Duodenal mucosa (tissue), 2 donors: ENCODE measurements at regions not wholly inside any gene's neighbourhood (a gene's known extent, or its start where the extent isn't known, plus 50 kb on each side); places are given as distances from the start of the nearest gene placed in this dataset.

Experiments
- H3K27ac ChIP-seq: one replicate; pipeline ENCODE4 v1.7.0; 2013; ENCODE audit warnings: low read depth, low read length
- H3K27me3 ChIP-seq, 2 donors: one replicate each; pipeline ENCODE4 v1.7.0; 2013; ENCODE audit warnings: low read length in 2 of 2, control low read depth in 1 of 2; ENCODE audit not compliant: insufficient read depth in 2 of 2, control insufficient read depth in 1 of 2
- H3K36me3 ChIP-seq, 2 donors: one replicate each; pipeline ENCODE4 v1.7.0; 2013; ENCODE audit warnings: low read length in 2 of 2, control low read depth in 1 of 2; ENCODE audit not compliant: insufficient read depth in 2 of 2, control insufficient read depth in 1 of 2
- H3K4me1 ChIP-seq, 2 donors: one replicate each; pipeline ENCODE4 v1.7.0; 2013; ENCODE audit warnings: low read length in 2 of 2, control low read depth in 1 of 2; ENCODE audit not compliant: insufficient read depth in 2 of 2, control insufficient read depth in 1 of 2
- H3K4me3 ChIP-seq, 2 donors: one replicate each; pipeline ENCODE4 v1.7.0; 2013; ENCODE audit warnings: low read length in 2 of 2, low read depth in 1 of 2
- H3K9ac ChIP-seq, 2 donors: one replicate each; pipeline ENCODE4 v1.7.0; 2013; ENCODE audit warnings: low read length in 2 of 2, low read depth in 1 of 2
- H3K9me3 ChIP-seq, 2 donors: one replicate each; pipeline ENCODE4 v1.7.0; 2013; ENCODE audit warnings: low read length in 2 of 2, control low read depth in 1 of 2; ENCODE audit not compliant: control insufficient read depth in 1 of 2

DNA sequence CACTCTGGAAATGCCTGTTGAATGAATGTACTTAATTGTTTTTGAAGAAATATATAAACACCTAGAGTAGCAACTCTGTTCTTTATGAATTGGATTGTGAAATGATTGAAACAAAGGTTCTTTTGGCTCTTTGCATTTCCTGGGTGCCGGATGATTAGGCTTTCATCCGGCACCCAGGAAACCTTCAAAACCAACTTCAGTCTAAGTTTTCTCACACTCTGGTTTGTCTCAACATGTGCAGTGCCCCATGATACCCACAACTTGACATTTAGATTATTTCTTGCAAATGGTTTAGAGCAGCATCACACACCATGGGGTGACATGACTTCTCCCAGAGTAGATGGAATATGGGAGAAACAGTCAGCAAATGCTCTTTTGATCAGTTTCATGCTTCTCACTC is 354.9 kb downstream of the BARHL2 start:
- Histone ChIP-seq H3K9me3 (no peaks in the 10 kb centered on the region), H3K36me3 (no peaks in the 10 kb centered on the region), H3K9ac (no peak overlapping the region), H3K4me3 (no peak overlapping the region), H3K4me1 (no peaks in the 10 kb centered on the region), H3K27me3 (no peaks in the 10 kb centered on the region), H3K27ac (no peak overlapping the region)

DNA sequence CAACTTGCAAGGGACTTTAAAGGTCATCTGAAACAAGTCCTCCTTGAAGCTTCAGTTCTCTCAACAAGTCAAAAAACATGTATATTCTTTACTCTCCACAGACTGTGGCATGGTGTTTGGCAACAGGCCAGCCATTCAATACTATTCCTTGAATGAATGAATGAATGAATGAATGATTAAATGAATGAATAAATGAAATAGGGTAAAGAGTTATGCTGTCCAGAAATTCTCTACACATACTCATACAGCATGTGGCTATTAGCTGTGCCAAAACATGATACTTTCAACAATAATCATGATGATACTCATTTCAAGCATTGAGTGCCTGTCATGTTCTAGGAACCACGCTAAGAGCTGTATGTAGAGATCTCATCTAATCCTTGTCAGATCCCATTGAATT is 356.1 kb downstream of the BARHL2 start:
- Histone ChIP-seq H3K9ac (no peak overlapping the region), H3K9me3 (no peaks in the 10 kb centered on the region), H3K4me3 (no peak overlapping the region), H3K27me3 (no peaks in the 10 kb centered on the region), H3K4me1 (no peaks in the 10 kb centered on the region), H3K27ac (no peak overlapping the region), H3K36me3 (no peaks in the 10 kb centered on the region)

DNA sequence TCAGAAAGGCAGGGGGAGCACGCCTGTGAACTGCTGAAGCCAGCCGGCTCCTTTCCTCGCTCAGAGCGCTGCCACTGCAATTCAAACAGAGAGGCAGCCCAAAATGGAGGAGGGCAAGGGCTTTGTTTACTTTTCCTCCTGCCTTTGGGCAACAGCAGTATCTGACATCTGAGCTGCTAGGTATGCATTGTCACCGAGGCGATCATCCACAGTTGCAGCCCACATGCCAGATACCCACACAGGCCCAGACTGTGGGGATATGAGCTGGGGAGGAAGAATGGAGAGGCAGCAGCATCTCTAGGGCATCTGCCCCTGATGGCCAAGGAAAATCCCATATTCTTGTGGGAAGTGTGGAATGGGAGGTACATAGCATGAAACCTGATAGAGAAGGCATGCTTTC is 357.1 kb downstream of the BARHL2 start:
- Histone ChIP-seq H3K4me1 (no peaks in the 10 kb centered on the region), H3K9me3 (no peaks in the 10 kb centered on the region), H3K27ac (no peak overlapping the region), H3K9ac (no peak overlapping the region), H3K27me3 (no peaks in the 10 kb centered on the region), H3K4me3 (no peak overlapping the region), H3K36me3 (no peaks in the 10 kb centered on the region)

DNA sequence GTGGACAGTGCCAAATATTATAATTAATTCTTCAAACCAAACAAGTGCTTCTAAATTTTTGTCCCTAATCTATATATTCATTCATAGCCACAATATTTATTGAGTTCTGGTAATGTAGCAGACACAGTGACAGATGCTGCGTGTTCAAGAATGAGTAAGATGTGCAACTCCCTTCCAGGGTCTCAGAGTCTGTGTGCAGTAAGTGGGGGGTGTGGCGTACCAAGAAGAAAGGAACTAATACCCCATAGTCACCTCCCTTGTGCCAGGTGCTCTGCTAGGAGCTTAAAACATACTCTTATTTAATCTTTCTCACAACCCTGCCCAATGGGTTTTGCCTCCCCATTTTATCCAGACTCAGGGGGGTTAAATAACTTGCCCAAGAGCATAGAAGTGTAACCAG is 358.7 kb downstream of the BARHL2 start:
- Histone ChIP-seq H3K36me3 (no peaks in the 10 kb centered on the region), H3K4me1 (no peaks in the 10 kb centered on the region), H3K27ac (no peak overlapping the region), H3K4me3 (no peak overlapping the region), H3K27me3 (no peaks in the 10 kb centered on the region), H3K9ac (no peak overlapping the region), H3K9me3 (no peaks in the 10 kb centered on the region)

GRCh38 chr1:90357995-90358394 is 359.1 kb downstream of the BARHL2 start:
- Histone ChIP-seq H3K36me3 (no peaks in the 10 kb centered on the region), H3K27ac (no peak overlapping the region), H3K4me1 (no peaks in the 10 kb centered on the region), H3K4me3 (no peak overlapping the region), H3K27me3 (no peaks in the 10 kb centered on the region), H3K9me3 (no peaks in the 10 kb centered on the region), H3K9ac (no peak overlapping the region)

- H3K27me3 ChIP-seq: no peaks in the 10 kb centered on the region
- H3K36me3 ChIP-seq: no peaks in the 10 kb centered on the region
Observed at GRCh38 chr1:90356991-90357390, 360.1 kb downstream of the BARHL2 start.

GRCh38 chr1:90356101-90356500 is 361.0 kb downstream of the BARHL2 start:
- H3K36me3 ChIP-seq: no peaks in the 10 kb centered on the region
- H3K27ac ChIP-seq: no peak overlapping the region
- no peak overlapping the region for H3K4me3 ChIP-seq
- no peak overlapping the region for H3K9ac ChIP-seq
- no peaks in the 10 kb centered on the region for H3K27me3 ChIP-seq
- no peaks in the 10 kb centered on the region for H3K4me1 ChIP-seq
- no peaks in the 10 kb centered on the region for H3K9me3 ChIP-seq

More at GRCh38 chr1:90356991-90357390, 360.1 kb downstream of the BARHL2 start:
- Histone ChIP-seq H3K9ac (no peak overlapping the region), H3K9me3 (no peaks in the 10 kb centered on the region), H3K27ac (no peak overlapping the region), H3K4me1 (no peaks in the 10 kb centered on the region), H3K4me3 (no peak overlapping the region)

DNA sequence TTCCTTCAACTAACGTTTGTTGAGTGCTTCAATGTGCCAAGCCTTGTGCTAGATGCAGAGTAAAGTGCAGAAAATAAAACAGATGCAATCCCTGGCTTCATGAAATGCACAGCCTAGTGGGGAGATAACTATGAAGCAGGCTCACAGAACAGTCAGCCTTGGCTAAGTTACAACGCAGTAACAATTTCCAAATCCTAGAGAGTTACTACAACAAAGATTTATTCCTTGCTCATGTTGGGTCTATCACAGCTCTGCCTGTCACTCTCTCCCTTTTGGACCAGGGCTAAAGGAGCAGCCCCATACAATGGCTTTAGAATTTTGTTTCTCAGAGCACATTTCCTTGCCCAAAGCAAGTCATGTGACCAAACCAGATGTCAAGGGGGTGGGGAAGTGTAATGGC is 359.8 kb downstream of the ZNF326 start:
- Histone ChIP-seq H3K4me3 (no peak overlapping the region), H3K9me3 (no peaks in the 10 kb centered on the region), H3K27ac (no peak overlapping the region), H3K9ac (no peak overlapping the region), H3K4me1 (no peaks in the 10 kb centered on the region), H3K36me3 (no peaks in the 10 kb centered on the region), H3K27me3 (no peaks in the 10 kb centered on the region)

DNA sequence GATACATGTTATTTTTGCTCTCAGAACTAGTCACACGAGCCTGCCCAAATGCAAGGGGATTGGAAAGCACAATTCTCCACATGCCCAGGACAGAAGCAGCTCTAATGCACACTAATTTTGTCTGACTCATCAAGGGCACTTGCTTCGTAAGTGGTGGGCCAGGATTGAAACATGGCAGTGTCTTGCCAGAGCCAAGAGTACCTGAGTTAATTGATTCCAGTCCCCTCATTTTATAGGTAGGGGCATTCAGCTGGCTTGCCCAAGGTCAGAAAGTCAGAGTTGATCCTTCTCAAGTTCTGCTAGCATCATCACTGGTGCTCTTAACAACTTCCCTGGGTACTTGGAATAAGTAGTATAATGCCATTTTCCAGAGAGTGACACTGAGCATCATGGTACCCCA is 356.1 kb downstream of the ZNF326 start:
- no peak overlapping the region for H3K9ac ChIP-seq
- no peak overlapping the region for H3K4me3 ChIP-seq
- no peaks in the 10 kb centered on the region for H3K27me3 ChIP-seq
- peaks cover 4 to 11% of the 10 kb centered on the region in 2 donors for H3K9me3 ChIP-seq
- H3K4me1 ChIP-seq: no peaks in the 10 kb centered on the region
- H3K27ac ChIP-seq: no peak overlapping the region
- no peaks in the 10 kb centered on the region for H3K36me3 ChIP-seq

- peaks cover 4 to 11% of the 10 kb centered on the region in 2 donors for H3K9me3 ChIP-seq
- H3K27ac ChIP-seq: no peak overlapping the region
- H3K9ac ChIP-seq: no peak overlapping the region
- H3K27me3 ChIP-seq: no peaks in the 10 kb centered on the region
- no peak overlapping the region for H3K4me3 ChIP-seq
- no peaks in the 10 kb centered on the region for H3K36me3 ChIP-seq
- H3K4me1 ChIP-seq: no peaks in the 10 kb centered on the region
Observed at GRCh38 chr1:90349510-90349909, 354.6 kb downstream of the ZNF326 start.

DNA sequence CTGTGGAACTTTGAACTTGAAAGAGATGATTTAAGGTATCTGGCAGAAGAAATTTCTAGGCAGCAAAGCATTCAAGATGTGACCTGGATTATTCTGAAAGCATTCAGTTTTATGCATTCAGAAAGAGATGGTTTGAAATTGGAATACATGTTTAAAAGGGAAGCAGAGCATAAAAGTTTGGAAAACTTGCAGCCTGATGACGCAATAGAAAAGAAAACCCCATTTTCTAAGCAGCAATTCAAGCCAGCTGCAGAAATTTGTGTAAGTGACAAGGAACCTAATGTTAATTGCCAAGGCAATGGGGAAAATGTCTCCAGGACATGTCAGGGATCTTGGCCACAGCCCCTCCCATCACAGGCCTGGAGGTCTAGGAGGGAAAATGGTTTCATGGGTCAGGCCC is 354.0 kb downstream of the ZNF326 start:
- H3K27me3 ChIP-seq: no peaks in the 10 kb centered on the region
- no peak overlapping the region for H3K4me3 ChIP-seq
- no peak overlapping the region for H3K9ac ChIP-seq
- no peaks in the 10 kb centered on the region for H3K4me1 ChIP-seq
- no peaks in the 10 kb centered on the region for H3K36me3 ChIP-seq
- H3K9me3 ChIP-seq: peaks cover 4 to 11% of the 10 kb centered on the region in 2 donors
- no peak overlapping the region for H3K27ac ChIP-seq
